HG03520 (cell line): ENCODE measurements at regions not wholly inside any gene's neighbourhood (a gene's known extent, or its start where the extent isn't known, plus 50 kb on each side); places are given as distances from the start of the nearest gene placed in this dataset.

Experiments used
- ATAC-seq: cut with Tn5 transposase; IDR thresholded peaks from one replicate; pipeline ENCODE4 v1.9.1; 2021; ENCODE audit warnings: mild to moderate bottlenecking, moderate library complexity; ENCODE audit not compliant: unreplicated experiment

GRCh38 chr3:34174740-34175139, 376.3 kb downstream of the PDCD6IP start:
- no peak for ATAC-seq

GRCh38 chr3:34175636-34176176, 377.3 kb downstream of the PDCD6IP start:
- no peak for ATAC-seq

- ATAC-seq, result no peak
Observed at GRCh38 chr3:34176723-34177122, 378.3 kb downstream of the PDCD6IP start.

GRCh38 chr3:34178415-34178814, 380.0 kb downstream of the PDCD6IP start:
- no peak for ATAC-seq

GRCh38 chr3:34179716-34180115, 381.3 kb downstream of the PDCD6IP start:
- ATAC-seq, result no peak

GRCh38 chr3:34180532-34180931, 382.1 kb downstream of the PDCD6IP start:
- ATAC-seq, result no peak

- no peak for ATAC-seq
Observed at GRCh38 chr3:34183114-34183513, 384.7 kb downstream of the PDCD6IP start.

- no peak for ATAC-seq
Observed at GRCh38 chr3:34183611-34184340, 385.3 kb downstream of the PDCD6IP start.

- no peak for ATAC-seq
Observed at GRCh38 chr3:34185301-34185700, 386.9 kb downstream of the PDCD6IP start.

GRCh38 chr3:34189133-34189532, 390.7 kb downstream of the PDCD6IP start:
- ATAC-seq, result no peak

GRCh38 chr3:34196914-34197313, 398.5 kb downstream of the PDCD6IP start:
- no peak for ATAC-seq

- ATAC-seq, result no peak
Observed at GRCh38 chr3:34198309-34198708, 399.9 kb downstream of the PDCD6IP start.

- ATAC-seq, result peak; percentile 80
Observed at GRCh38 chr3:34200576-34200975, 402.1 kb downstream of the PDCD6IP start.

- no peak for ATAC-seq
Observed at GRCh38 chr3:34202975-34203374, 404.5 kb downstream of the PDCD6IP start.

GRCh38 chr3:34203386-34203785, 405.0 kb downstream of the PDCD6IP start:
- no peak for ATAC-seq

GRCh38 chr3:34207002-34207401, 408.6 kb downstream of the PDCD6IP start:
- ATAC-seq, result no peak

- ATAC-seq, result no peak
Observed at GRCh38 chr3:34207806-34208205, 409.4 kb downstream of the PDCD6IP start.

GRCh38 chr3:34212175-34212574, 413.7 kb downstream of the PDCD6IP start:
- ATAC-seq, result no peak

- ATAC-seq, result no peak
Observed at GRCh38 chr3:34212656-34213055, 414.2 kb downstream of the PDCD6IP start.

- no peak for ATAC-seq
Observed at GRCh38 chr3:34213478-34213877, 415.0 kb downstream of the PDCD6IP start.

- no peak for ATAC-seq
Observed at GRCh38 chr3:34216711-34217335, 418.4 kb downstream of the PDCD6IP start.

- no peak for ATAC-seq
Observed at GRCh38 chr3:34218706-34219385, 420.4 kb downstream of the PDCD6IP start.
